HEK293 (cell line): ENCODE measurements at regions not wholly inside any gene's neighbourhood (a gene's known extent, or its start where the extent isn't known, plus 50 kb on each side); places are given as distances from the start of the nearest gene placed in this dataset.

Source experiments
- CTCF ChIA-PET: fragments of 350-600 bp; formaldehyde crosslinking; extraction: SDS; loops from one replicate; lab custom pipeline; 2021; ENCODE audit warnings: antibody characterized with exemption; lab: Yijun Ruan, JAX
- POLR2A ChIA-PET: fragments of 300-600 bp; formaldehyde crosslinking; extraction: SDS; loops from one replicate; lab custom pipeline; 2020; ENCODE audit warnings: antibody characterized with exemption, inconsistent platforms; lab: Yijun Ruan, JAX
- H3K27ac ChIP-seq: fragments of 200-500 bp; sonication (Bioruptor generic); 2 replicates; pipeline ENCODE4 v1.5.1; 2014; ENCODE audit warnings: low read depth, low read length, control low read depth, inconsistent platforms; ENCODE audit errors: extremely low read depth
- H3K36me3 ChIP-seq, 2 experiments: fragments of 200-500 bp in 1 of 2; sonication (Bioruptor generic) in 1 of 2; 1 replicate in 1 of 2; 2 replicates in 1 of 2; pipeline ENCODE4 v1.5.1; 2014 to 2017; ENCODE audit warnings: inconsistent platforms in 2 of 2, low read length in 2 of 2; ENCODE audit not compliant: control insufficient read depth in 2 of 2, insufficient read depth in 1 of 2
- H3K4me1 ChIP-seq: fragments of 200-500 bp; sonication (Bioruptor generic); 2 replicates; pipeline ENCODE4 v1.5.1; 2014; ENCODE audit warnings: mild to moderate bottlenecking, low read length, inconsistent platforms; ENCODE audit not compliant: control insufficient read depth, insufficient read depth
- H3K4me3 ChIP-seq: 2 replicates; pipeline ENCODE4 v1.5.1; 2011; ENCODE audit warnings: low read depth, mild to moderate bottlenecking, control low read depth, low read length, moderate library complexity
- H3K9me3 ChIP-seq: fragments of 200-500 bp; sonication (Bioruptor generic); 2 replicates; pipeline ENCODE4 v1.5.1; 2014; ENCODE audit warnings: low read depth, low read length, inconsistent platforms; ENCODE audit not compliant: control insufficient read depth, insufficient read depth
- ATF2 ChIP-seq: fragments of 450-650 bp; formaldehyde crosslinking; IDR thresholded peaks from 2 replicates; pipeline ENCODE4 v1.5.1; 2016; ENCODE audit warnings: missing biosample characterization, missing genetic modification characterization, low read depth
- EGR2 ChIP-seq: fragments of 450-650 bp; formaldehyde crosslinking; IDR thresholded peaks from 2 replicates; pipeline ENCODE4 v1.5.1; 2016; ENCODE audit warnings: low read depth, missing biosample characterization, missing genetic modification characterization
- GLIS2 ChIP-seq: fragments of 450-650 bp; formaldehyde crosslinking; IDR thresholded peaks from 2 replicates; pipeline ENCODE4 v1.5.1; 2016; ENCODE audit warnings: missing biosample characterization, missing genetic modification characterization
- KLF17 ChIP-seq: fragments of 450-650 bp; formaldehyde crosslinking; IDR thresholded peaks from 2 replicates; pipeline ENCODE4 v1.5.1; 2016; ENCODE audit warnings: missing biosample characterization, missing genetic modification characterization
- KLF7 ChIP-seq: fragments of 450-650 bp; formaldehyde crosslinking; IDR thresholded peaks from 2 replicates; pipeline ENCODE4 v1.5.1; 2016; ENCODE audit warnings: missing biosample characterization, missing genetic modification characterization, borderline replicate concordance
- KLF9 ChIP-seq: fragments of 450-650 bp; formaldehyde crosslinking; IDR thresholded peaks from 2 replicates; pipeline ENCODE4 v1.5.1; 2016; ENCODE audit warnings: missing biosample characterization, missing genetic modification characterization, low read depth
- PRDM4 ChIP-seq: fragments of 450-650 bp; formaldehyde crosslinking; IDR thresholded peaks from 2 replicates; pipeline ENCODE4 v1.5.1; 2017; ENCODE audit warnings: missing biosample characterization, missing genetic modification characterization
- SETDB1 ChIP-seq: IDR thresholded peaks from one replicate; pipeline ENCODE4 v1.6.1; 2017; ENCODE audit warnings: mild to moderate bottlenecking, low read length, moderate library complexity, mixed read lengths; ENCODE audit not compliant: insufficient read length
- SP3 ChIP-seq: fragments of 450-650 bp; formaldehyde crosslinking; IDR thresholded peaks from 2 replicates; pipeline ENCODE4 v1.5.1; 2016; ENCODE audit warnings: missing biosample characterization, missing genetic modification characterization
- YY1 ChIP-seq: fragments of 450-650 bp; formaldehyde crosslinking; IDR thresholded peaks from 2 replicates; pipeline ENCODE4 v1.5.1; 2018; ENCODE audit warnings: missing biosample characterization, missing genetic modification characterization
- ZBTB8A ChIP-seq: fragments of 450-650 bp; formaldehyde crosslinking; IDR thresholded peaks from 2 replicates; pipeline ENCODE4 v1.5.1; 2016; ENCODE audit warnings: missing biosample characterization, missing genetic modification characterization
- ZNF10 ChIP-seq: fragments of 450-650 bp; formaldehyde crosslinking; IDR thresholded peaks from 2 replicates; pipeline ENCODE4 v1.5.1; 2017; ENCODE audit warnings: missing biosample characterization, missing genetic modification characterization
- ZNF366 ChIP-seq: fragments of 450-650 bp; formaldehyde crosslinking; conservative IDR thresholded peaks from 2 replicates; pipeline ENCODE4 v1.5.1; 2016; ENCODE audit warnings: missing biosample characterization, missing genetic modification characterization
- ZNF398 ChIP-seq: fragments of 450-650 bp; formaldehyde crosslinking; IDR thresholded peaks from 2 replicates; pipeline ENCODE4 v1.5.1; 2017; ENCODE audit warnings: missing biosample characterization, missing genetic modification characterization
- ZNF404 ChIP-seq: fragments of 450-650 bp; formaldehyde crosslinking; IDR thresholded peaks from 2 replicates; pipeline ENCODE4 v1.5.1; 2017; ENCODE audit warnings: missing biosample characterization, missing genetic modification characterization
- ZNF423 ChIP-seq: fragments of 450-650 bp; formaldehyde crosslinking; IDR thresholded peaks from 2 replicates; pipeline ENCODE4 v1.5.1; 2016; ENCODE audit warnings: missing biosample characterization, missing genetic modification characterization
- ZNF510 ChIP-seq: fragments of 450-650 bp; formaldehyde crosslinking; IDR thresholded peaks from 2 replicates; pipeline ENCODE4 v1.5.1; 2018; ENCODE audit warnings: mild to moderate bottlenecking, missing genetic modification characterization, missing biosample characterization; ENCODE audit not compliant: insufficient replicate concordance
- ZNF514 ChIP-seq: fragments of 450-650 bp; formaldehyde crosslinking; IDR thresholded peaks from 2 replicates; pipeline ENCODE4 v1.5.1; 2016; ENCODE audit warnings: missing biosample characterization, missing genetic modification characterization
- ZNF544 ChIP-seq: fragments of 450-650 bp; formaldehyde crosslinking; IDR thresholded peaks from 2 replicates; pipeline ENCODE4 v1.5.0; 2017; ENCODE audit warnings: missing biosample characterization, missing genetic modification characterization
- ZNF571 ChIP-seq: fragments of 450-650 bp; formaldehyde crosslinking; IDR thresholded peaks from 2 replicates; pipeline ENCODE4 v1.5.0; 2017; ENCODE audit warnings: missing biosample characterization, missing genetic modification characterization
- ZNF585B ChIP-seq: fragments of 450-650 bp; formaldehyde crosslinking; IDR thresholded peaks from 2 replicates; pipeline ENCODE4 v1.5.1; 2016; ENCODE audit warnings: missing biosample characterization, missing genetic modification characterization
- ZNF629 ChIP-seq: fragments of 450-650 bp; formaldehyde crosslinking; IDR thresholded peaks from 2 replicates; pipeline ENCODE4 v1.5.1; 2017; ENCODE audit warnings: missing biosample characterization, missing genetic modification characterization
- ZNF645 ChIP-seq: fragments of 450-650 bp; formaldehyde crosslinking; IDR thresholded peaks from 2 replicates; pipeline ENCODE4; 2016; ENCODE audit warnings: missing biosample characterization, missing genetic modification characterization
- ZNF670 ChIP-seq: fragments of 450-650 bp; formaldehyde crosslinking; IDR thresholded peaks from 2 replicates; pipeline ENCODE4 v1.5.1; 2016; ENCODE audit warnings: missing biosample characterization, missing genetic modification characterization, low read depth
- ZNF776 ChIP-seq: fragments of 450-650 bp; formaldehyde crosslinking; IDR thresholded peaks from 2 replicates; pipeline ENCODE4 v1.5.0; 2017; ENCODE audit warnings: missing biosample characterization, missing genetic modification characterization, borderline replicate concordance

- CTCF ChIA-PET = interaction anchor here (0.6 to 2.3 kb wide), 7 partner anchors 14 to 1388 kb away, joined by 3 to 12 read pairs (median 6); no protein-coding TSS in a partner anchor
These were observed 133.1 kb upstream of the RPL38 start for GRCh38 chr17:74070374-74070773.

GRCh38 chr17:74070998-74071679 is 132.3 kb upstream of the RPL38 start:
- H3K36me3 ChIP-seq = no peaks in the 10 kb centered on the region
- ChIA-PET POLR2A (no interaction called here), CTCF (interaction anchor here (0.6 to 1.3 kb wide), 4 partner anchors 19 to 162 kb away, joined by 3 to 7 read pairs (median 4); no protein-coding TSS in a partner anchor)
- no peaks in the 10 kb centered on the region for H3K4me1 ChIP-seq
- H3K9me3 ChIP-seq = no peaks in the 10 kb centered on the region
- H3K27ac ChIP-seq = no peak overlapping the region
- no peak overlapping the region for H3K4me3 ChIP-seq
- no peak for TF ChIP-seq YY1
- no peak for TF ChIP-seq EGR2 (tag by site-specific recombination)
- no peak for TF ChIP-seq ZNF514 (tag by site-specific recombination)
- TF ChIP-seq KLF9 (tag by site-specific recombination) = no peak

More at GRCh38 chr17:74070374-74070773, 133.1 kb upstream of the RPL38 start:
- Histone ChIP-seq H3K4me1 (no peaks in the 10 kb centered on the region), H3K27ac (no peak overlapping the region), H3K4me3 (no peak overlapping the region), H3K9me3 (no peaks in the 10 kb centered on the region), H3K36me3 (no peaks in the 10 kb centered on the region)
- POLR2A ChIA-PET = no interaction called here
- TF ChIP-seq ZNF510 (tag by site-specific recombination) (no peak), ZNF585B (tag by site-specific recombination) (no peak), ZNF776 (tag by site-specific recombination) (no peak), ZNF404 (tag by site-specific recombination) (no peak), ZNF10 (tag by site-specific recombination) (no peak), SP3 (no peak), PRDM4 (tag by site-specific recombination) (no peak), ZNF645 (no peak), ZNF514 (tag by site-specific recombination) (no peak), ZBTB8A (tag by site-specific recombination) (no peak), ZNF571 (no peak), KLF7 (tag by site-specific recombination) (no peak), ZNF629 (tag by site-specific recombination) (no peak), ZNF544 (no peak)

- Histone ChIP-seq H3K4me1 (no peaks in the 10 kb centered on the region), H3K27ac (no peak overlapping the region), H3K9me3 (no peaks in the 10 kb centered on the region), H3K4me3 (no peak overlapping the region), H3K36me3 (no peaks in the 10 kb centered on the region)
- ChIA-PET CTCF (no interaction called here), POLR2A (no interaction called here)
- TF ChIP-seq SETDB1 (no peak), KLF17 (peak; percentile 89), ZNF398 (peak; percentile 52; the same call in 1 of the 2 replicates), ZNF366 (tag by site-specific recombination) (no peak), ZNF423 (tag by site-specific recombination) (no peak), ZNF670 (tag by site-specific recombination) (no peak), ATF2 (peak; percentile 85), GLIS2 (tag by site-specific recombination) (no peak), ZBTB8A (tag by site-specific recombination) (no peak)
These were observed 131.1 kb upstream of the RPL38 start for GRCh38 chr17:74072340-74072739.
